Keratinocyte (primary cell): ENCODE measurements at regions not wholly inside any gene's neighbourhood (a gene's known extent, or its start where the extent isn't known, plus 50 kb on each side); places are given as distances from the start of the nearest gene placed in this dataset.

Experiments
- EZH2 ChIP-seq: IDR thresholded peaks from one replicate; pipeline ENCODE4 v1.6.1; 2012; ENCODE audit warnings: inconsistent platforms, mild to moderate bottlenecking, low read length, moderate library complexity
- TF ChIP-seq, protein P1 (sequence below), 3 experiments: IDR thresholded peaks in 1 of 3; conservative IDR thresholded peaks in 1 of 3; optimal IDR thresholded peaks in 1 of 3; 2 replicates in 2 of 3; 3 replicates in 1 of 3; pipeline versions ENCODE3 to v1.5.1; 2011; ENCODE audit warnings: low read length in 3 of 3, mild to moderate bottlenecking in 3 of 3, moderate library complexity in 2 of 3, control low read depth in 1 of 3, inconsistent platforms in 1 of 3; ENCODE audit not compliant: insufficient read depth in 2 of 3; ENCODE audit errors: extremely low read depth in 1 of 3

DNA sequence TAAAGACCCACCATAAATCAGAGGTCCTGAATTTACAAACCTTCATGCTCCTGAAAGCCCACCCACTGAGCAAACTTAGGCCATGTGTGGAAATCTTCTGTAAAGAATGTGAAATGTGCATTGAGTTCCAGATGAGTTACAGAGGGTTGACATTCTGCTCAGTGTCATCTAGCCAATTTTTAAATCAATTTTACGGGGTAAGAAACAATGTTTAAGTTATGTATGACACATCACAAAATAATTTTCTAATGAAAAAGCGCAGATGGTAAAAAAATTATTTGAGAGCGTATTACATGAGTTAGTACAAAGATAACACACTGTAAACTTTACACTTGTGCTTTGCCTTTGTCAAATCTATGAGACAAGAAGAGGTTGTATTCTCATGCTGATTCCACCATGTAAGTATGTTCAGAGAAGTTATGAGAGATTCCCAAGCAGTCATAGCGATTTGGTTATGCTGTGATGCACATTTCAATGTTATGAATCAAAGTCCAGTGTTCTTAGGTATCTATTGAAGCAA, 446.3 kb downstream of the ADCYAP1 start:
- TF ChIP-seq, protein P1, sequence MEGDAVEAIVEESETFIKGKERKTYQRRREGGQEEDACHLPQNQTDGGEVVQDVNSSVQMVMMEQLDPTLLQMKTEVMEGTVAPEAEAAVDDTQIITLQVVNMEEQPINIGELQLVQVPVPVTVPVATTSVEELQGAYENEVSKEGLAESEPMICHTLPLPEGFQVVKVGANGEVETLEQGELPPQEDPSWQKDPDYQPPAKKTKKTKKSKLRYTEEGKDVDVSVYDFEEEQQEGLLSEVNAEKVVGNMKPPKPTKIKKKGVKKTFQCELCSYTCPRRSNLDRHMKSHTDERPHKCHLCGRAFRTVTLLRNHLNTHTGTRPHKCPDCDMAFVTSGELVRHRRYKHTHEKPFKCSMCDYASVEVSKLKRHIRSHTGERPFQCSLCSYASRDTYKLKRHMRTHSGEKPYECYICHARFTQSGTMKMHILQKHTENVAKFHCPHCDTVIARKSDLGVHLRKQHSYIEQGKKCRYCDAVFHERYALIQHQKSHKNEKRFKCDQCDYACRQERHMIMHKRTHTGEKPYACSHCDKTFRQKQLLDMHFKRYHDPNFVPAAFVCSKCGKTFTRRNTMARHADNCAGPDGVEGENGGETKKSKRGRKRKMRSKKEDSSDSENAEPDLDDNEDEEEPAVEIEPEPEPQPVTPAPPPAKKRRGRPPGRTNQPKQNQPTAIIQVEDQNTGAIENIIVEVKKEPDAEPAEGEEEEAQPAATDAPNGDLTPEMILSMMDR (optimal IDR thresholded peaks at IDR 0.05 in 1 of 3, IDR thresholded peaks at IDR 0.05 in 1 of 3, conservative IDR thresholded peaks at IDR 0.05 in 1 of 3; ENCODE audit: extremely low read depth in 1 of 3, insufficient read depth in 2 of 3, low read length in 3 of 3), result no peak
- TF ChIP-seq EZH2, result no peak
